ENCODE measurements at regions not wholly inside any gene's neighbourhood (a gene's known extent, or its start where the extent isn't known, plus 50 kb on each side); places are given as distances from the start of the nearest gene placed in this dataset.

GRCh38 chr3:54020436-54020835 is 101.9 kb upstream of the CACNA2D3 start:
- DNase-seq: no peak

- DNase-seq: peak in 1 of 2 experiments; percentile 0
Observed at GRCh38 chr3:54014067-54014466, 108.3 kb upstream of the CACNA2D3 start.

GRCh38 chr3:54008744-54009143 is 113.6 kb upstream of the CACNA2D3 start:
- no peak for DNase-seq

- no peak for DNase-seq
Observed at GRCh38 chr3:54008099-54008498, 114.3 kb upstream of the CACNA2D3 start.

- DNase-seq: no peak
Observed at GRCh38 chr3:54004335-54004734, 112.7 kb upstream of the SELENOK start.

GRCh38 chr3:54003136-54003535 is 111.5 kb upstream of the SELENOK start:
- no peak for DNase-seq

- no peak for DNase-seq
Observed at GRCh38 chr3:53999725-54000124, 108.1 kb upstream of the SELENOK start.

- DNase-seq: no peak
Observed at GRCh38 chr3:53998980-53999379, 107.3 kb upstream of the SELENOK start.

GRCh38 chr3:53997476-53997875 is 105.8 kb upstream of the SELENOK start:
- DNase-seq: no peak

- DNase-seq: no peak
Observed at GRCh38 chr3:53996141-53996874, 104.6 kb upstream of the SELENOK start.

GRCh38 chr3:53994986-53995603 is 103.4 kb upstream of the SELENOK start:
- DNase-seq: no peak

GRCh38 chr3:53991240-53991639 is 99.6 kb upstream of the SELENOK start:
- no peak for DNase-seq

GRCh38 chr3:53989946-53990345 is 98.3 kb upstream of the SELENOK start:
- DNase-seq: no peak

GRCh38 chr3:53989451-53989850 is 97.8 kb upstream of the SELENOK start:
- no peak for DNase-seq

GRCh38 chr3:53978386-53978785 is 86.7 kb upstream of the SELENOK start:
- DNase-seq: no peak

GRCh38 chr3:53975382-53975781 is 83.7 kb upstream of the SELENOK start:
- no peak for DNase-seq

GRCh38 chr3:53974324-53974723 is 82.7 kb upstream of the SELENOK start:
- peak in 1 of 2 experiments; percentile 21 for DNase-seq

- DNase-seq: no peak
Observed at GRCh38 chr3:53973905-53974304, 82.2 kb upstream of the SELENOK start.

GRCh38 chr3:53970661-53971060 is 79.0 kb upstream of the SELENOK start:
- DNase-seq: no peak

GRCh38 chr3:53969086-53969485 is 77.4 kb upstream of the SELENOK start:
- no peak for DNase-seq

- no peak for DNase-seq
Observed at GRCh38 chr3:53965291-53965690, 73.6 kb upstream of the SELENOK start.

- no peak for DNase-seq
Observed at GRCh38 chr3:53957831-53958230, 66.2 kb upstream of the SELENOK start.

GRCh38 chr3:53956586-53956985 is 64.9 kb upstream of the SELENOK start:
- no peak for DNase-seq

GRCh38 chr3:53949541-53949940 is 57.9 kb upstream of the SELENOK start:
- peak in 1 of 2 experiments; percentile 22 for DNase-seq

GRCh38 chr3:53948174-53948573 is 56.5 kb upstream of the SELENOK start:
- no peak for DNase-seq
